Retina (tissue), 1 donor: ENCODE measurements at regions not wholly inside any gene's neighbourhood (a gene's known extent, or its start where the extent isn't known, plus 50 kb on each side); places are given as distances from the start of the nearest gene placed in this dataset.
"Not testable (repeated sequence)": the region's sequence is repeated elsewhere in the genome, so short reads cannot be mapped to it uniquely, and the experiment has no call there.

Experiments used
- DNase-seq: peaks from one replicate; pipeline ENCODE4 v3.0.0-alpha.2; 2016

GRCh38 chr6:112522587-112522986 lies 175.5 kb downstream of the RFPL4B start:
- DNase-seq = no peak

GRCh38 chr6:112524071-112524470 lies 176.9 kb downstream of the RFPL4B start:
- no peak for DNase-seq

- DNase-seq = no peak
These were observed 178.6 kb downstream of the RFPL4B start for GRCh38 chr6:112525749-112526148.

- DNase-seq = no peak
These were observed 179.5 kb downstream of the RFPL4B start for GRCh38 chr6:112526594-112526993.

GRCh38 chr6:112528306-112528705 lies 181.2 kb downstream of the RFPL4B start:
- not testable (repeated sequence) for DNase-seq

- DNase-seq = no peak
These were observed 188.7 kb downstream of the RFPL4B start for GRCh38 chr6:112535816-112536215.

GRCh38 chr6:112539355-112539754 lies 192.2 kb downstream of the RFPL4B start:
- DNase-seq = no peak

- not testable (repeated sequence) for DNase-seq
These were observed 194.7 kb downstream of the RFPL4B start for GRCh38 chr6:112541847-112542246.

- DNase-seq = not testable (repeated sequence)
These were observed 200.4 kb downstream of the RFPL4B start for GRCh38 chr6:112547321-112548085.

GRCh38 chr6:112549749-112550148 lies 202.6 kb downstream of the RFPL4B start:
- DNase-seq = no peak

- no peak for DNase-seq
These were observed 210.3 kb downstream of the RFPL4B start for GRCh38 chr6:112557435-112557834.

GRCh38 chr6:112557961-112558360 lies 210.8 kb downstream of the RFPL4B start:
- DNase-seq = no peak

- DNase-seq = no peak
These were observed 213.5 kb downstream of the RFPL4B start for GRCh38 chr6:112560651-112561050.

GRCh38 chr6:112562301-112563231 lies 215.4 kb downstream of the RFPL4B start:
- DNase-seq = peak; percentile 32

GRCh38 chr6:112563368-112563767 lies 216.2 kb downstream of the RFPL4B start:
- DNase-seq = peak; percentile 43

GRCh38 chr6:112568066-112568465 lies 220.9 kb downstream of the RFPL4B start:
- no peak for DNase-seq

- no peak for DNase-seq
These were observed 224.5 kb downstream of the RFPL4B start for GRCh38 chr6:112571488-112572270.

- DNase-seq = no peak
These were observed 227.1 kb downstream of the RFPL4B start for GRCh38 chr6:112574190-112574589.

- no peak for DNase-seq
These were observed 228.2 kb downstream of the RFPL4B start for GRCh38 chr6:112575309-112575834.

- DNase-seq = no peak
These were observed 229.3 kb downstream of the RFPL4B start for GRCh38 chr6:112576423-112576822.

- DNase-seq = no peak
These were observed 232.5 kb downstream of the RFPL4B start for GRCh38 chr6:112579601-112580000.

- DNase-seq = no peak
These were observed 233.9 kb downstream of the RFPL4B start for GRCh38 chr6:112581015-112581414.

GRCh38 chr6:112590326-112590725 lies 243.2 kb downstream of the RFPL4B start:
- DNase-seq = no peak
